NCI-H2196 treated with DMSO at 0.1 percent for 48 hours (cell line): ENCODE measurements at regions not wholly inside any gene's neighbourhood (a gene's known extent, or its start where the extent isn't known, plus 50 kb on each side); places are given as distances from the start of the nearest gene placed in this dataset.

Experiments
- DNase-seq: peaks from one replicate; lab custom pipeline; 2025; ENCODE audit not compliant: unreplicated experiment; lab: John Stamatoyannopoulos, UW

DNA sequence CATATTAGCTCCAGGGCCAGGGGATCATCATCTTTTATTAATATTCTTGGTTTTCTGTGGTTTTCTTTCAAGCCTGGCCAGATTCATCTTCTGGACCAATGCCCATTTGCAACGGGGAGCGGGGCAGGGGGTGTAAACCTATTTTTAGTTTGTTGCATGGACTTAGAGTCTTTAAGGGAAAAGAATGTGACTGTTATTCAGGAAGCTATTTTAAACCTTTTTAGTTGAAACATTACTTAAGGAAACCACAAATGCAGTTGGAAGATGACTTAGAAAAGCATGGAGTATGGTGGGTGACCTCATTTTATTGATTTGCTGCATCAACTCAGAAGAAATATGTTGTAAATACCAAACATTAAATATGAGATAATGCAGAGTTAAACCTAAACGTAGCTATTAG is 368.4 kb upstream of the E2F7 start:
- DNase-seq = no peak

GRCh38 chr12:77429426-77429825 is 364.1 kb upstream of the E2F7 start:
- no peak for DNase-seq

DNA sequence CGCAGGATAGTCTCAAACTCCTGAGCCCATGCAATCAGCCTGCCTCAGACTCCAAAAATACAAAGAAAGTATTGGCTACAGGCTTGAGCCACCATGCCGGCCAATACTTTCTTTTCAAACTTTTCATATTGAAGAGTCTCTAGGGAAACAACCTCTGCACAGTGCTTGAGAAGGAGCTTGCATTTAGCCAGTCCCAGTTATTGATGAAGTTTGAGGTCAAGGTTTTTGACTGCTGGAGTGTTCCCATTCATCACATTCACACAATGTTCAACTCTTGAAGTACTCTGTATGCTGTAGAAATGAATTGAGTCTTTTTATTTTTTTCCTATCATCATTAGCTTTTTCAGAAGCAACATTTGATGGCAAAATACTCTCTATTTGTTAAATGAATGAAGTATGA is 355.8 kb upstream of the E2F7 start:
- DNase-seq = no peak

- DNase-seq = no peak
Observed at GRCh38 chr12:77409551-77409950, 344.2 kb upstream of the E2F7 start.

DNA sequence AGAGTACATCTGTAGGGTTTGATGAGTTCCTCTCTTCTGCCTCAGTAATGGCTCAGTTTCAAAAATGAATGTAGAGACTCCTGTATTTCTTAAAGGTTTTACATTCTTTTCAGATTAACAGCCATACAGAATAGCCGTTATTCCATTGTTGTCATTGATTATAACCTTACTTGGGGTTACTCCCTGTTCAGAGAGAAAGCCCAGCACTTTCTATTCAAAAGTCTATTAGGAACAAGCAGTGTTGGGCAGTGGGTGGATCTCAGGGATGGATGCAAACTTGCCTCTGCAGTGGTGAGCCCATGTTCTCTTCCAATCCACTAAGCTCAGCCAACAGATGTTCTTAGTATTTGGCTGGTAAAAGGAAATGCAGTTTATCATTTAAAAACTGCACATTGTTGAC is 342.6 kb upstream of the E2F7 start:
- no peak for DNase-seq

GRCh38 chr12:77406219-77406905 is 341.0 kb upstream of the E2F7 start:
- no peak for DNase-seq

- no peak for DNase-seq
Observed at GRCh38 chr12:77402716-77403115, 337.3 kb upstream of the E2F7 start.

GRCh38 chr12:77401770-77402081 is 336.4 kb upstream of the E2F7 start:
- no peak for DNase-seq

DNA sequence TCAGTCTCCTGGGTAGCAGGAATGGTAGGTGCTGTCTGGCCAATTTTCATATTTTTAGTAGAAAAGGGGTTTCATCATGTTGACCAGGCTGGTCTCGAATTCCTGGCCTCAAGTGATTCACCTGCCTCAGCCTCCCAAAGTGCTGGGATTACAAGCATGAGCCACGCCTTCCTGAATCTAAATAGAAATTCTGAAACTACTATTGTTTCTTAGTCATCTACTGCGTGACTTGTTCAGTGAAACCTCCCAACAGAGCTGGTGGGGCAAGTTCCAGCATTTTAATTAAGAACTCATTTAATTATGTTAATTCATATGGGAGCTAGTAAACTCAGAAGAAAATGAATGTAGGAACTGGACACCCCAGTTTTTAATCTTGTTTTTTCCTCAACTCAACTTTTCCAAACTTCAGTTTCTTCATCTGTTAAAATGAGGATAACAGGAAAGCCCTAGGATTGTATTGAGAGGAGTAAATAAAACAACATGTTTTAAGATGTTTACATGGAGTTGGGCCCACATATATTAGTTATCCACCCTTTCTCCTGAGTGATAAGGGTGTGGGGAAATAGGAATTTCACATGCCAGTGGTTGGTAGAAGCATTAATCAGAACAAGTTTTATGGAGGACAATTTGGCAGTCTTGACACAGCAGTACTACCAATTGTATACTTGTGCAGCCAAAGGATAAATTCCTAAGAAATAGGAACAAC is 335.8 kb upstream of the E2F7 start:
- DNase-seq = no peak

GRCh38 chr12:77392467-77393088 is 327.2 kb upstream of the E2F7 start:
- DNase-seq = no peak

DNA sequence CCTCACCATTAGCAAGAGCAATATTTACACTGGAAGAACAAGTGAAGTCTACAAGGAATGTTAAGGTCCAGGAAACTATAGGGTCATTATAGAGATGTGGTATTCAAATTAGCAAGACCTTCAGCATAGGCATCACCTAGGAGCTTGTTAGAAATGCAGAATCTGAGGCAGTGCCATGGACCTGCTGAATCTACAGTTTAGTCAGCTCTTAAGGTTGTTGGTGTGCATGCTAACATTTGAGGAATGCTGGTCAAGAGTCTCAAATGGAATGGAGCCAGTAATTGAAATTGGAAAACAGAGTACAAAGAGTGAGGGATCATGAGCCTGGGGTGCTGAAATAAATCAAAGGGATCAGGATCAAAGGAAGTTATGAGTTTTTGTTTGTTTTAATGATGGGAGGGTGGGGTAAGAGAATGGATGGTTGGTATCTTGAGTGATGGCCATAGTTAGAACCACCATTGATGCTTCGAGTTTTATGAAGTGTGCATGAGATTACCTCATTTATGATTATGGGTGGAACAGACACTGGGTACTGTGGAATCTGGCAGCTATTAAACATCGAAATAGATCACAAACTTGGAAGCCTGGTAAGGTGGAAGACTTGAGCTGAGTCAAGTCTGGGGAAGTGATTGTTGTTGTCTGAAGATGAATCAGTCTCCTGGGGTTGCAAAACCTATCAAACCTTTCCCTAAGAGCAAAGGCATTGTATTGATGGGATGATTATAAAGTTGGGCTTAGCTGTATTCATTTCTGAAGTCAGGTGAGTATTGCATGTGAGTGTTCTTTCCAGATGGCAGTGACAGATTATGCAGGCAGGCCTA is 323.3 kb upstream of the E2F7 start:
- DNase-seq = no peak

DNA sequence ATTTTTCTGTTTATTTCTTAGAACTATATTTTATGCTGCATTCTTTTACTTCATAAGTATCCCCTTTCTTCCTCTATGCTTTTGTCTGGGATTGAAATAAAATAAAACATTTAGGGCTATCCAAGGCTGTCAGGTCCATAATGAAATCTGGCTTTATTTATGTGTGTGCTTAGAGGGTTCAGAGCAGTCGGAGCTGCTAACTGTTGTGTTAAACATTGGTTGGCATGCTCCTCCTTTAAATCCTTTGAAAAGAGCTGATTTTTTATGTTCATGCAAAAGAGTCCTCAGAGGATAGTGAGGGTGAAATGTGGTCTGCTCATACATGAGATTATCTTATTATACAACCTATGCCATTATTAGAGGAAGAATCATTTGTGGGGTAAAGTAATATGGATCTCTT is 322.3 kb upstream of the E2F7 start:
- DNase-seq = no peak

DNA sequence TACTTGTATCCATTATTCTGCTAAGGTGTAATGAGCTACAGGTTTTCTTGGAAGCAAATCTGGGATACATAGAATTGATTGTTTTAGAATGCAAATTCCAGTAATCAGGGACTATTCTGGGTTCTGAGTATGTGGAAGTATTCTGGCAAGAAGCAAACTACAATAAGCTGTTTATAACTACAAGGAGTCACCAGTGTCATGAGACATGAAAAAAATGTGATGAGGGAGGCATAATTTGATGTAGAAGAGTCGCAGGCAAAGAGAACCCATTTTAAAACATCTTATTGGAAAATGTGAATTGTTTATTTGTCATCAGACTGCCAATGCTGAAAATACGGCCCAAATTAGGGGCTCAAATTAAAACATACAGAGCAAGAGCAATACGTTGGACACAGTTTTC is 321.8 kb upstream of the E2F7 start:
- no peak for DNase-seq

GRCh38 chr12:77384941-77385340 is 319.6 kb upstream of the E2F7 start:
- no peak for DNase-seq

GRCh38 chr12:77382096-77382742 is 316.9 kb upstream of the E2F7 start:
- no peak for DNase-seq

DNA sequence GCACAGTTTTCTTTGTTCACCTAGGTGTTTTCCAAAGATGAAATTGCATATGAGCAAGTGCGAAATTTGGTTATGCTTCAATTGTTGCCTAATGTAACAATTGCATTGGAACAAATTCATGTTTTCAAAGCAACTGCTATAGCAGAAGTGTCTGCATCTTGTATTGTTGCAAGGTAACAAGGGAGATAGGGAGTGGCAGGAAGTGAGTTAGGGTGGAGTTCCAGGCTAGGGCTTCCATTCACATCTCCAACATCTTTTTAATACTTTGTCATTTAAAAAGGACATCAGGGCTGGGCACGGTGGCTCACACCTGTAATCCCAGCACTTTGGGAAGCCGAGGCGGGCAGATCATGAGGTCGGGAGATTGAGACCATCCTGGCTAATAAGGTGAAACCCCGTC is 312.3 kb upstream of the E2F7 start:
- DNase-seq = no peak

GRCh38 chr12:77377116-77377515 is 311.7 kb upstream of the E2F7 start:
- DNase-seq = no peak

DNA sequence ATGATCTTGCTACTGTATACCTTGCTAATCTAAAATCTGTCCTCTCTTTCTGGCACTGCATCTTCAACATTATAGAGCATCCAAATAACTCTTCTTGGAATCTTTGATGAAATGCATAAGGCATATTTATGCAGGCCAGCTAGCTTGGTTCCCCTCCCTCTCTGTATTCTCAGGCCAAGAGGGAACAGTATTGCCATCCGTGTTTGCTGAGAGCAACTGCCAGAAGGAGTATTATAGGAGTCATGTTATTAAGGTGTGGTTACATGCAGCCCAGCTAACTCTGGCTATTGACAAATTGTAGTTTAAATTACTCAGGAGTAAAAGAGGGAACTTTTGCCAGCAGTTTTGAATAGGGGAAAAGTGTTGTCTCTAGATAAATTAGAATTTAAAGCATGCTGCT is 309.3 kb upstream of the E2F7 start:
- no peak for DNase-seq

DNA sequence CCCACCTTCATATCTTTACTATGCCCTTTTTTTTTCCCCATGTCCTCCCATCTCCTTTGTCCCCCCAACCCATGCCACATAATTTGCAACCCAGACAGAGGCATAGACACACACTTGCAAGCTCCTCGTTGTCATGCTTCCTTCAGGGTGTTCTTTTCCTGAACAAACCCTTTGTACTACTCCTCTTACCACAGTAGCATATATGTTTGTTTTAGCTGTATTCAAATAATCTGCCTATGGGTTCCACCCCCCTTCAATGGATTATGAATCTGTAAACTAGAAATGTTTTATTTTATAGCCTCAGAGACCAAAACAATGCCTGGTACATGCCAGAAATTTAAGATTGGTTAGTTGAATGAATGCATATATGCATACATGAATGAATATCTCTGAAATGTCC is 307.1 kb upstream of the E2F7 start:
- no peak for DNase-seq

- DNase-seq = no peak
Observed at GRCh38 chr12:77372026-77372425, 306.7 kb upstream of the E2F7 start.

DNA sequence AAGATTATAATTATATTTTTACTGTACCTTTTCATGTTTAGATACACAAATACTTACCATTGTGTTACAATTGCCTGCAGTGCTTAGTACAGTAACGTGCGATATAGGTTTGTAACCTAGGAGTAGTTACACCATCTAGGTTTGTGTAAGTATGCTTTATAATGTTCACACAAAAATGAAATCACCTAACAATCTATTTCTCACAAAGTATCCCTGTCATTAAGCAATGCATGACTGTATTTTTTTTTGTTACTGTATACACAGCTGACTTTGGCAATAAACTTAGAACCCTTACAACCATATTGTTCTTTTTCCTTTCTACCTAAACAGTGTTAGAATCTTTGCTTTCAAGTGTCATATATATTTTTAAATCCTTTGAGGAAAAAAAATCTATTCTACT is 303.0 kb upstream of the E2F7 start:
- no peak for DNase-seq
